GM12872 (cell line): ENCODE measurements at regions not wholly inside any gene's neighbourhood (a gene's known extent, or its start where the extent isn't known, plus 50 kb on each side); places are given as distances from the start of the nearest gene placed in this dataset.

Experiments used
- TF ChIP-seq, protein P1 (sequence below): IDR thresholded peaks from 3 replicates; pipeline ENCODE4 v1.5.1; 2011; ENCODE audit warnings: low read depth, mild to moderate bottlenecking, low read length, moderate library complexity; ENCODE audit not compliant: insufficient read depth

DNA sequence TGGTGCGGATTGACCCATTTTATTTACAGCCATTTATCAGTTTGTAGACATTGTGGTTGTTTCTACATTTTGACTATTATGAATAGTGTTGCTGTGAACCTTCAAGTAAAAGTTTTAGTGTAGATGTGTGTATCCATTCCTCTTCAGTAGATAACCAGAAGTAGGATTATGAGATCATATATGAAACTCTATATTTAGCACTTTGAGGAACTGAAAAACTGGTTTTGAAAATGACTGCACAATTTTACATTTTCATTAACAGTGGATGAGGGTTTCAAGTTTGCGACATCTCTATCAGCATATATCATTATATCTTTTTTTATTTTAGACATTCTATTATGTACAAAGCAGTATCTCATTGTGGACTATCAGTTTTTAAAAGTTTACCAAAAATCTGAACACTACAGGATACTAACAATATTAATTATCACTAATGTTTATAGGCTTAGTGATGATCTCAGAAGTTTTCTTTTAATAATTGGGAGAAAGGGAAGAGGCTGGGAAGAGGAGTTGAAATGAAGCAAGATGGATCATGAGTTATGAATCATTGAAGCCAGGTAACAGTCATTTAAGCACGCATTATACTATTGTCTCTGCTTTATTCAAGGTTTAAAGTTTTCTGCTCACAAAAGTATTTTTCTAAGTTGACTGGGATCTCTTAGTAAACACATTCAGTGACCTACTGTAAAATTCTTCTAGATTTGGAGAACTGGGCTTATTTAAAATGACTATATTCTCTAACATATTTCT is 329.0 kb upstream of the LRATD1 start:
- TF ChIP-seq, protein P1, sequence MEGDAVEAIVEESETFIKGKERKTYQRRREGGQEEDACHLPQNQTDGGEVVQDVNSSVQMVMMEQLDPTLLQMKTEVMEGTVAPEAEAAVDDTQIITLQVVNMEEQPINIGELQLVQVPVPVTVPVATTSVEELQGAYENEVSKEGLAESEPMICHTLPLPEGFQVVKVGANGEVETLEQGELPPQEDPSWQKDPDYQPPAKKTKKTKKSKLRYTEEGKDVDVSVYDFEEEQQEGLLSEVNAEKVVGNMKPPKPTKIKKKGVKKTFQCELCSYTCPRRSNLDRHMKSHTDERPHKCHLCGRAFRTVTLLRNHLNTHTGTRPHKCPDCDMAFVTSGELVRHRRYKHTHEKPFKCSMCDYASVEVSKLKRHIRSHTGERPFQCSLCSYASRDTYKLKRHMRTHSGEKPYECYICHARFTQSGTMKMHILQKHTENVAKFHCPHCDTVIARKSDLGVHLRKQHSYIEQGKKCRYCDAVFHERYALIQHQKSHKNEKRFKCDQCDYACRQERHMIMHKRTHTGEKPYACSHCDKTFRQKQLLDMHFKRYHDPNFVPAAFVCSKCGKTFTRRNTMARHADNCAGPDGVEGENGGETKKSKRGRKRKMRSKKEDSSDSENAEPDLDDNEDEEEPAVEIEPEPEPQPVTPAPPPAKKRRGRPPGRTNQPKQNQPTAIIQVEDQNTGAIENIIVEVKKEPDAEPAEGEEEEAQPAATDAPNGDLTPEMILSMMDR: no peak

DNA sequence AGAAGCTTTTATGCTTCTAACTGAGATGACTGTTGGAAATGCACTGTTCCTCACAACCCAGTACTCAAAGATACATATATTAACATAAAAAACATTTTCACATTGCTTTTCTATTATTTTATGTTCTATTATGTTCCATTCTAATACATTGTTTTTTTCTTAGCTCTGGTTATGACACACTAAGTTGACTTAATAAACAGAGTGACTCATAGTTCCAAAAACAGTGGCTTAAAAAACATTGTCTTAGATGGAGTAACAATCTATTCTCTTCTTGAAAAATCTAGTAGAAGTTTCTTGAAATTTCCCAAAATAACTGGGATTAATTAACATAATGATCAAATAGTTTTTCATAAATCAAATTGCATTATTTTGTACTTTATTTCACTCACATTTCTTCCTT is 328.2 kb upstream of the LRATD1 start:
- TF ChIP-seq, protein P1: no peak

DNA sequence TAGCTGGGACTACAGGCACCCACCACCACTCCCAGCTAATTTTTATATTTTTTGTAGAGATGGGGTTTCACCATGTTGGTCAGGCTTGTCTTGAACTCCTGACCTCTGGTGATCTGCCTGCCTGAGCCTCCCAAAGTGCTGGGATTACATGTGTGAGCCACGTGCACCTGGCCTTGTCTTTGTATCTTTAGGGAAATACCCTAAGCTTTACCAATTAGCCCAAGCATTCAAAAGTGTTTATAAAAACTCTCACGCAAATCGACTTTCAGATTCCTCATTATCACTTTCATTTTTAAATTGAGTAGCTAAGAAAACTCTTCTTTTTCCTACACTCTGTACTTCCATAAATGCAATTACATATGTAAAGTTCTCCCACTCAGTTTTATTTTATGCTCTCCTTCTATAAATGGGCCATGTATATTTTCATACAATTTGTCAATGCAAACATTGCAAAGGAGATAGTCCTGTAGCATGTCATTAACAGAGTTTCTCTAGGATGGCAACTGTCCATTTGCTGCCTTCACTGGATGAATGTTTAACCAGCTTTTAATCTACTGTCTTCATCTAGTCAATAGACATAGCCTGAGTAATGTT is 326.2 kb upstream of the LRATD1 start:
- TF ChIP-seq, protein P1: no peak

DNA sequence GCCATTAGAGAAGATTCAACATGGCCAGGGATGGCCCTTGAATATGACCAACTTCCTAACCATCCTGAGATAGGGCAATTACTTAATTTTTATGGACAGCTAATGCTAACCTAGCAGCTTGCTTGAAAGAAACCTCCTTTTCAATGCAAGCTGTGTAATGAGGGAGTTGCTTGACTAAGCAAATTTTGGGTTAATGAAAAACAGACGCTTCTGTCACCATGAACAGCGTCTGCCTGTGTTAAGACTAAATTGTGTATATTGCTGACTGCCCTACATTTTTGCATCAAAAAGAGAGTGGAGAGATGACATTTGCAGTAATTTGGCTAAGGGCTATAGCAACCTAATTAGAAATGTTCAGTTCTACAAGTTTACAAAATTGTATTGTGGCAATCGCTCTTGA is 319.2 kb upstream of the LRATD1 start:
- TF ChIP-seq, protein P1: no peak

DNA sequence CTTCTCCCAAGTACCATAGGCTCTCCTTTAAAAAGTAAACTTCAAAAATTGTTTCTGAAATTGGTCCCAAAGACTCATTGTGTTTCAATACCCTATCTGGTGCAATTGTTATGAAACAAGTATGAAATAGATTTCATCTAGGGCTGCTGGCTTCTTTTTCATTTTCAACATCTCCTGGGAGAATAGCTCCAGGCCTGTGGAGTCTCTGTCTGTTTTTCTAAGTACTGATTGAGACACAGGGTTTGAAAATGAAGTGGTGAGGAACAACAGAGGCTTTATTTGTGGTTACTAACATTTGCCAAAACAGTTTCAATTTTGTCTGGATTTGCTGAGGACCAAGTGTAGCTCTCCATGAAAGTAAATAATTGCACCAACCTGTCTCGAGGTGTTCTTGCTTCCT is 315.9 kb upstream of the LRATD1 start:
- TF ChIP-seq, protein P1: no peak

DNA sequence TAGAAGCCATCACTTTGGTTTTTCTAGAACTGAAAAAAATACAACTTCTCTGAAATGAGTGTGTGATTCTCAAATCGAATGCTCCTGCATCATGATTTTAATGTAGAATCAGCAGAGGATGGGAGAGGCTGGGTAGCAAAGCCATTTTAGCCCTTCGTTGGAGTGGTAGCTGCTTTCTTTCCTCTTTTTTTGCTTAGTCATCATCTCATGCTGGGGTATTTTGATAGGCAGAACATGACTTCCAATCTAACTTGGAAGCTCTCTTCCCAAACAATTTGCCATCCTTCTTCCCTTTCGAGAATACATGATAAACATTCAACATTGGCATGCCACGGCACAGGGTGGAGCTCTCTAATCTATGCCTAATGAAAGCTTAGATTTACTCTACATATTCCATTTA is 311.2 kb upstream of the LRATD1 start:
- TF ChIP-seq, protein P1: no peak

DNA sequence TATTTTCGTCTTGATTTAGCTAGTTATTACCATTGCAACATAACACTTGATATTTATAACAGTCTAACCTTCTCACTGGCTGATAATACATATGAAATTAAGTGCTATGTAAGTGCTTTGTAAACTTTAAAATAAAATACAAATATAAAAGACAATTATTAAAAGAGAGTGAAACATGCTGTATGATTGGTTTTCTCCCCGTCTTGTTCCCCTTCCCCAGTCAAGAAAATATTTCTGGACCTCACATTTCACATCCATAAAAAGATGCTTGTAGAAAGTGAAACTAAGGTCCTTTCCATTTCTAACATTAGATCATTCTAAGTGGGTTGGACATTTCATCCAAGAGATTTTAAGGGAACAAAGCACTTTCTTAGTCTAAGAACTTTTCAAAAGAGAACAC is 310.2 kb upstream of the LRATD1 start:
- TF ChIP-seq, protein P1: no peak
